ENCODE measurements at regions not wholly inside any gene's neighbourhood (a gene's known extent, or its start where the extent isn't known, plus 50 kb on each side); places are given as distances from the start of the nearest gene placed in this dataset.

DNA sequence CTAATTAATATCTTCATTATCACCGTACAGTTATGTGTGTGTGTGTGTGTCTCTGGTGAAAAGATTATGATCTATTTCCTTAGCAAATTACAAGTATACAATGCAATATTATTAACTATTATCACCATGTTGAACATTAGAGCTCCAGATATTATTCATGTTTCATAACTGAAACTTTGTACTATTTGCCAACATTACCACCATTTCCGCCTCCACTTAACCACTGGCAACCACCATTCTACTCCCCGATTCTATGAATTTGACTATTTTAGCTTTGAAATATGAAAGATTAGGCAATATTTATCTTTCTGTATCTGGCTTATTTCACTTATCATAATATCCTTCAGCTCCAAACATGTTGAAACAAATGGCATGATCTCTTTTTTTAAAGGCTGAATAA, 717.9 kb downstream of the ARAP2 start:
- TF ChIP-seq POLR2A (IDR thresholded peaks at IDR 0.05; ENCODE audit: low read depth): no peak
- TF ChIP-seq, protein P1, sequence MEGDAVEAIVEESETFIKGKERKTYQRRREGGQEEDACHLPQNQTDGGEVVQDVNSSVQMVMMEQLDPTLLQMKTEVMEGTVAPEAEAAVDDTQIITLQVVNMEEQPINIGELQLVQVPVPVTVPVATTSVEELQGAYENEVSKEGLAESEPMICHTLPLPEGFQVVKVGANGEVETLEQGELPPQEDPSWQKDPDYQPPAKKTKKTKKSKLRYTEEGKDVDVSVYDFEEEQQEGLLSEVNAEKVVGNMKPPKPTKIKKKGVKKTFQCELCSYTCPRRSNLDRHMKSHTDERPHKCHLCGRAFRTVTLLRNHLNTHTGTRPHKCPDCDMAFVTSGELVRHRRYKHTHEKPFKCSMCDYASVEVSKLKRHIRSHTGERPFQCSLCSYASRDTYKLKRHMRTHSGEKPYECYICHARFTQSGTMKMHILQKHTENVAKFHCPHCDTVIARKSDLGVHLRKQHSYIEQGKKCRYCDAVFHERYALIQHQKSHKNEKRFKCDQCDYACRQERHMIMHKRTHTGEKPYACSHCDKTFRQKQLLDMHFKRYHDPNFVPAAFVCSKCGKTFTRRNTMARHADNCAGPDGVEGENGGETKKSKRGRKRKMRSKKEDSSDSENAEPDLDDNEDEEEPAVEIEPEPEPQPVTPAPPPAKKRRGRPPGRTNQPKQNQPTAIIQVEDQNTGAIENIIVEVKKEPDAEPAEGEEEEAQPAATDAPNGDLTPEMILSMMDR (IDR thresholded peaks at IDR 0.05): no peak
